HG03097 (cell line): ENCODE measurements at regions not wholly inside any gene's neighbourhood (a gene's known extent, or its start where the extent isn't known, plus 50 kb on each side); places are given as distances from the start of the nearest gene placed in this dataset.
"Not testable (repeated sequence)": the region's sequence is repeated elsewhere in the genome, so short reads cannot be mapped to it uniquely, and the experiment has no call there.

Experiments used
- ATAC-seq: cut with Tn5 transposase; IDR thresholded peaks from one replicate; pipeline ENCODE4 v1.9.1; 2021; ENCODE audit not compliant: unreplicated experiment, low FRiP score

- ATAC-seq, result no peak
Observed at GRCh38 chr15:69926721-69927120, 171.0 kb downstream of the TLE3 start.

- ATAC-seq, result not testable (repeated sequence)
Observed at GRCh38 chr15:69928890-69929289, 168.8 kb downstream of the TLE3 start.

GRCh38 chr15:69929905-69930630 is 167.6 kb downstream of the TLE3 start:
- ATAC-seq, result no peak

GRCh38 chr15:69930754-69931153 is 167.0 kb downstream of the TLE3 start:
- ATAC-seq, result no peak

- ATAC-seq, result no peak
Observed at GRCh38 chr15:69931156-69931555, 166.6 kb downstream of the TLE3 start.

GRCh38 chr15:69934607-69935006 is 163.1 kb downstream of the TLE3 start:
- ATAC-seq, result no peak

GRCh38 chr15:69939513-69940440 is 157.9 kb downstream of the TLE3 start:
- no peak for ATAC-seq

GRCh38 chr15:69940441-69941300 is 157.0 kb downstream of the TLE3 start:
- ATAC-seq, result no peak

GRCh38 chr15:69941301-69941605 is 156.5 kb downstream of the TLE3 start:
- ATAC-seq, result no peak

- ATAC-seq, result no peak
Observed at GRCh38 chr15:69941706-69942495, 155.8 kb downstream of the TLE3 start.

GRCh38 chr15:69943637-69944036 is 154.1 kb downstream of the TLE3 start:
- ATAC-seq, result no peak

- ATAC-seq, result no peak
Observed at GRCh38 chr15:69945729-69946128, 152.0 kb downstream of the TLE3 start.

- ATAC-seq, result no peak
Observed at GRCh38 chr15:69946870-69947269, 150.8 kb downstream of the TLE3 start.

GRCh38 chr15:69947394-69947793 is 150.3 kb downstream of the TLE3 start:
- ATAC-seq, result no peak

- no peak for ATAC-seq
Observed at GRCh38 chr15:69949485-69949884, 148.2 kb downstream of the TLE3 start.

GRCh38 chr15:69951256-69951897 is 146.3 kb downstream of the TLE3 start:
- no peak for ATAC-seq

- no peak for ATAC-seq
Observed at GRCh38 chr15:69951898-69952555, 145.7 kb downstream of the TLE3 start.

GRCh38 chr15:69953051-69953450 is 144.7 kb downstream of the TLE3 start:
- no peak for ATAC-seq

GRCh38 chr15:69953816-69954215 is 143.9 kb downstream of the TLE3 start:
- ATAC-seq, result no peak
